ENCODE measurements at regions not wholly inside any gene's neighbourhood (a gene's known extent, or its start where the extent isn't known, plus 50 kb on each side); places are given as distances from the start of the nearest gene placed in this dataset.
A peak's percentile ranks its signal among the peaks of the same experiment; 100 is the strongest.

DNA sequence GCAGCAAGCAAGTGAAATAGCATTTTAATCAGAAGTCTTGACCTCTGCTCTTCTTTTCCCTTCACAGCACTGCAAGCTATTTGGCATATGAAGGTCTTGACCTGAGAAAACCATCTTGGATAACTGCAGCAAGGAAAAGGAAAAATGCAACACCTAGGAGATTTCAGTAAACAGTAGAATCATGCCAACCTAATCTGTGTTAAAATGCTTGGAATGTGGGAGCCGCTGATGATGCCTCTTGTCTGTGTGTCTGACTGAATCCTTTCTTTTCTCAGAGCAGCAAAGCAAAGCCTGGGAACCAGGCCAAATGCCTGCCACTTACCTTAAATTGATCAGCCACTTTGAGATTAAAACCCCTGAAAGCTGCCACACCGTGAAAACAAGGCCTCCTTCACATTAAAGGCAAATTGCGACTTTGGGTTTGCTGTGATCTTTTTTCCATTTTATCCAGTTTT, 80.4 kb upstream of the CDK6 start:
- TF ChIP-seq CTCF (conservative IDR thresholded peaks at IDR 0.05; ENCODE audit: control insufficient read depth, insufficient read depth, low read depth, low read length) = no peak
- no peak overlapping the region for H3K4me3 ChIP-seq (ENCODE audit: control insufficient read depth, low read depth, low read length)
- peak; percentile 7 for DNase-seq (ENCODE audit: low read depth)

DNA sequence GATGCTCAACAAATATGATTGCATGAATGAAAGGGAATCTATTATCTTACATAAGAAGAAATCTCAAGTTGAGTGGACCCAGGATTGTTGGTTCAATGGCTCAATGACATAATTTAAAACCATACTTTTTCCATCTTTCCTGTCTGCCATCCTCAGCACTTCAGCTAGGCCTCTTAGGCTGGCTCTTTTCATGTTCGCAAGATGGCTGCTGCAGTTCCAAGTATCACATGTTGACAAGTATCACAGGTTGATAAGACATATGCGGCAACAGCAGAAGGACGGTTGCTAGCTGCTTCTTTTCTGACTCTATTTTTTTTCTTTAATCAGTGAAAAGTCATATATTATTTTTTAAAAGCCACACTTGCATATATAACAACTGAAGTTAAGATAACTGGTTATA, 79.0 kb upstream of the CDK6 start:
- no peak overlapping the region for H3K4me3 ChIP-seq (ENCODE audit: control insufficient read depth, low read depth, low read length)
- TF ChIP-seq CTCF (conservative IDR thresholded peaks at IDR 0.05; ENCODE audit: control insufficient read depth, insufficient read depth, low read depth, low read length) = no peak
- DNase-seq (ENCODE audit: low read depth) = no peak

GRCh38 chr7:92914645-92915044, 78.3 kb upstream of the CDK6 start:
- H3K4me3 ChIP-seq (ENCODE audit: control insufficient read depth, low read depth, low read length) = no peak overlapping the region
- no peak for TF ChIP-seq CTCF (conservative IDR thresholded peaks at IDR 0.05; ENCODE audit: control insufficient read depth, insufficient read depth, low read depth, low read length)
- DNase-seq (ENCODE audit: low read depth) = no peak

- DNase-seq (ENCODE audit: low read depth) = no peak
- TF ChIP-seq CTCF (conservative IDR thresholded peaks at IDR 0.05; ENCODE audit: control insufficient read depth, insufficient read depth, low read depth, low read length) = no peak
- H3K4me3 ChIP-seq (ENCODE audit: control insufficient read depth, low read depth, low read length) = no peak overlapping the region
These were observed 77.5 kb upstream of the CDK6 start for GRCh38 chr7:92913849-92914248.

- H3K4me3 ChIP-seq (ENCODE audit: control insufficient read depth, low read depth, low read length) = no peak overlapping the region
- DNase-seq (ENCODE audit: low read depth) = no peak
- TF ChIP-seq CTCF (conservative IDR thresholded peaks at IDR 0.05; ENCODE audit: control insufficient read depth, insufficient read depth, low read depth, low read length) = no peak
These were observed 74.6 kb upstream of the CDK6 start for GRCh38 chr7:92910976-92911375.

- no peak for DNase-seq (ENCODE audit: low read depth)
These were observed 73.5 kb upstream of the CDK6 start for GRCh38 chr7:92909686-92910475.

More at GRCh38 chr7:92909686-92910475, 73.5 kb upstream of the CDK6 start:
- no peak for TF ChIP-seq CTCF (conservative IDR thresholded peaks at IDR 0.05; ENCODE audit: control insufficient read depth, insufficient read depth, low read depth, low read length)
- no peak overlapping the region for H3K4me3 ChIP-seq (ENCODE audit: control insufficient read depth, low read depth, low read length)
